GM23338 (cell line): ENCODE measurements at regions not wholly inside any gene's neighbourhood (a gene's known extent, or its start where the extent isn't known, plus 50 kb on each side); places are given as distances from the start of the nearest gene placed in this dataset.

Experiments used
- ATAC-seq: fragments of 200-7000 bp; cut with Tn5 transposase; 3 replicates; pipeline ENCODE4 v1.9.1; 2020
- DNase-seq: peaks from one replicate; pipeline ENCODE4 v3.0.0-alpha.2; 2015; ENCODE audit warnings: low spot score
- H2AFZ ChIP-seq: fragments of 200-600 bp; sonication (generic); 2 replicates; pipeline ENCODE4 v1.8.0; 2016; ENCODE audit warnings: antibody characterized with exemption, mild to moderate bottlenecking, moderate library complexity
- H3F3A ChIP-seq: fragments of 200-600 bp; sonication (generic); replicated peaks from 2 replicates; pipeline ENCODE4 v1.8.0; 2017; ENCODE audit warnings: antibody characterized with exemption, mixed run types, low read depth
- H3K27ac ChIP-seq: fragments of 200-600 bp; sonication (generic); 2 replicates; pipeline ENCODE4 v1.6.1; 2016; ENCODE audit warnings: low read depth
- H3K27me3 ChIP-seq: fragments of 200-600 bp; sonication (generic); 2 replicates; pipeline ENCODE4 v1.8.0; 2016; ENCODE audit warnings: mild to moderate bottlenecking, mixed run types, moderate library complexity; ENCODE audit not compliant: insufficient read depth
- H3K36me3 ChIP-seq: fragments of 200-600 bp; sonication (generic); 2 replicates; pipeline ENCODE4 v1.8.0; 2016; ENCODE audit warnings: mild to moderate bottlenecking; ENCODE audit not compliant: insufficient read depth
- H3K4me1 ChIP-seq: fragments of 200-600 bp; sonication (generic); 2 replicates; pipeline ENCODE4 v1.8.0; 2016; ENCODE audit warnings: mild to moderate bottlenecking, moderate library complexity; ENCODE audit not compliant: insufficient read depth
- H3K4me2 ChIP-seq: fragments of 200-600 bp; sonication (generic); 2 replicates; pipeline ENCODE4 v1.7.1; 2017; ENCODE audit warnings: mixed run types
- H3K4me3 ChIP-seq: fragments of 200-600 bp; sonication (generic); 2 replicates; pipeline ENCODE4 v1.6.1; 2016; ENCODE audit warnings: mixed run types
- H3K79me2 ChIP-seq: fragments of 200-600 bp; sonication (generic); replicated peaks from 2 replicates; pipeline ENCODE4 v1.8.0; 2017; ENCODE audit warnings: mild to moderate bottlenecking; ENCODE audit not compliant: insufficient read depth
- H3K9me2 ChIP-seq: fragments of 200-600 bp; sonication (generic); 2 replicates; pipeline ENCODE4 v1.8.0; 2017; ENCODE audit not compliant: insufficient read depth
- H4K20me1 ChIP-seq: fragments of 200-600 bp; sonication (generic); replicated peaks from 2 replicates; pipeline ENCODE4 v1.8.0; 2017; ENCODE audit warnings: mild to moderate bottlenecking; ENCODE audit not compliant: insufficient read depth
- H3K27ac Mint-ChIP-seq: 2 replicates; pipeline ENCODE4 v1.8.0; 2020; ENCODE audit warnings: inconsistent platforms, mild to moderate bottlenecking, moderate library complexity, mixed read lengths
- H3K27me3 Mint-ChIP-seq: 3 replicates; pipeline ENCODE4 v1.8.0; 2022; ENCODE audit warnings: low read depth, mild to moderate bottlenecking, moderate library complexity, mixed read lengths, inconsistent platforms; ENCODE audit not compliant: insufficient read depth, poor library complexity
- H3K36me3 Mint-ChIP-seq: 3 replicates; pipeline ENCODE4 v1.8.0; 2021; ENCODE audit warnings: low read depth, mild to moderate bottlenecking, inconsistent platforms, moderate library complexity, mixed read lengths
- H3K4me1 Mint-ChIP-seq: 3 replicates; pipeline ENCODE4 v1.8.0; 2020; ENCODE audit warnings: mild to moderate bottlenecking, inconsistent platforms, mixed read lengths
- H3K4me3 Mint-ChIP-seq: 3 replicates; pipeline ENCODE4 v1.8.0; 2021; ENCODE audit warnings: moderate library complexity, mild to moderate bottlenecking, inconsistent platforms, mixed read lengths
- H3K9me3 Mint-ChIP-seq: 3 replicates; pipeline ENCODE4 v1.8.0; 2020; ENCODE audit warnings: moderate library complexity, mild to moderate bottlenecking, inconsistent platforms, mixed read lengths
- CREB1 ChIP-seq: fragments of 250-450 bp; sonication (Bioruptor Pico); IDR thresholded peaks from 2 replicates; pipeline ENCODE4 v1.5.0; 2020; ENCODE audit warnings: low read depth, mild to moderate bottlenecking, moderate library complexity
- EZH2 ChIP-seq: fragments of 200-600 bp; sonication (generic); IDR thresholded peaks from one replicate; pipeline ENCODE4 v1.8.0; 2017; ENCODE audit warnings: antibody characterized with exemption, mild to moderate bottlenecking, low read depth; ENCODE audit not compliant: unreplicated experiment
- NANOG ChIP-seq: IDR thresholded peaks from 2 replicates; pipeline ENCODE4 v1.6.1; 2016; ENCODE audit warnings: antibody characterized with exemption, borderline replicate concordance
- STAT1 ChIP-seq: IDR thresholded peaks from one replicate; pipeline ENCODE4 v1.6.1; 2016; ENCODE audit warnings: antibody characterized with exemption; ENCODE audit not compliant: unreplicated experiment
- TF ChIP-seq, protein P1 (sequence below): fragments of 250-450 bp; sonication (Bioruptor Pico); IDR thresholded peaks from 2 replicates; pipeline ENCODE4 v1.5.0; 2020; ENCODE audit warnings: mild to moderate bottlenecking, moderate library complexity
- TF ChIP-seq, protein P2 (sequence below), 2 experiments: fragments of 200-600 bp in 1 of 2; sonication (generic) in 1 of 2; conservative IDR thresholded peaks; 2 replicates each; pipeline versions ENCODE4 v1.5.1 to v1.6.1; 2016 to 2017; ENCODE audit warnings: antibody characterized with exemption in 2 of 2, low read depth in 2 of 2, mild to moderate bottlenecking in 2 of 2, moderate library complexity in 1 of 2
- TF ChIP-seq, protein P3 (sequence below): IDR thresholded peaks from 2 replicates; pipeline ENCODE4 v1.6.1; 2016; ENCODE audit warnings: antibody characterized with exemption

DNA sequence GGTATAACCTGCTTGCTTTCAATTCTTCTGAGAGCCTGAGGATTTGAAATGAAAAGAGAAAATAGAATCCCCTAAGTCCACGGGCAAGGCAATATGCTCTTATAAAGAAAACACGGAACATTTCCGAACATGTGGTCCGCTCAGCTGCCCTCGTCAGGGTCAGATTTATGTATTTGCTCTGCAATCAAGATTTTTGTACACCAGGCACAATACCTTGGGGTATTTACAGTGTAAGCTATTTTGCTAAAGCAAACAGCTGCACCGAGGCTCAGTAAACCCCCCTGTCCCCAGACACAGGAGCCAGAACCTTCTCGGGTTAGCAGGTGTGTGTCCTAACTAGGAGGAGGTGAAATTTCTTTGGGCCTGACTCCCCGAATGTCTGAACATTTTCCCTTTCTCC lies 155.8 kb upstream of the LRIG1 start (continued):
- no peak for TF ChIP-seq NANOG
- TF ChIP-seq, protein P1, sequence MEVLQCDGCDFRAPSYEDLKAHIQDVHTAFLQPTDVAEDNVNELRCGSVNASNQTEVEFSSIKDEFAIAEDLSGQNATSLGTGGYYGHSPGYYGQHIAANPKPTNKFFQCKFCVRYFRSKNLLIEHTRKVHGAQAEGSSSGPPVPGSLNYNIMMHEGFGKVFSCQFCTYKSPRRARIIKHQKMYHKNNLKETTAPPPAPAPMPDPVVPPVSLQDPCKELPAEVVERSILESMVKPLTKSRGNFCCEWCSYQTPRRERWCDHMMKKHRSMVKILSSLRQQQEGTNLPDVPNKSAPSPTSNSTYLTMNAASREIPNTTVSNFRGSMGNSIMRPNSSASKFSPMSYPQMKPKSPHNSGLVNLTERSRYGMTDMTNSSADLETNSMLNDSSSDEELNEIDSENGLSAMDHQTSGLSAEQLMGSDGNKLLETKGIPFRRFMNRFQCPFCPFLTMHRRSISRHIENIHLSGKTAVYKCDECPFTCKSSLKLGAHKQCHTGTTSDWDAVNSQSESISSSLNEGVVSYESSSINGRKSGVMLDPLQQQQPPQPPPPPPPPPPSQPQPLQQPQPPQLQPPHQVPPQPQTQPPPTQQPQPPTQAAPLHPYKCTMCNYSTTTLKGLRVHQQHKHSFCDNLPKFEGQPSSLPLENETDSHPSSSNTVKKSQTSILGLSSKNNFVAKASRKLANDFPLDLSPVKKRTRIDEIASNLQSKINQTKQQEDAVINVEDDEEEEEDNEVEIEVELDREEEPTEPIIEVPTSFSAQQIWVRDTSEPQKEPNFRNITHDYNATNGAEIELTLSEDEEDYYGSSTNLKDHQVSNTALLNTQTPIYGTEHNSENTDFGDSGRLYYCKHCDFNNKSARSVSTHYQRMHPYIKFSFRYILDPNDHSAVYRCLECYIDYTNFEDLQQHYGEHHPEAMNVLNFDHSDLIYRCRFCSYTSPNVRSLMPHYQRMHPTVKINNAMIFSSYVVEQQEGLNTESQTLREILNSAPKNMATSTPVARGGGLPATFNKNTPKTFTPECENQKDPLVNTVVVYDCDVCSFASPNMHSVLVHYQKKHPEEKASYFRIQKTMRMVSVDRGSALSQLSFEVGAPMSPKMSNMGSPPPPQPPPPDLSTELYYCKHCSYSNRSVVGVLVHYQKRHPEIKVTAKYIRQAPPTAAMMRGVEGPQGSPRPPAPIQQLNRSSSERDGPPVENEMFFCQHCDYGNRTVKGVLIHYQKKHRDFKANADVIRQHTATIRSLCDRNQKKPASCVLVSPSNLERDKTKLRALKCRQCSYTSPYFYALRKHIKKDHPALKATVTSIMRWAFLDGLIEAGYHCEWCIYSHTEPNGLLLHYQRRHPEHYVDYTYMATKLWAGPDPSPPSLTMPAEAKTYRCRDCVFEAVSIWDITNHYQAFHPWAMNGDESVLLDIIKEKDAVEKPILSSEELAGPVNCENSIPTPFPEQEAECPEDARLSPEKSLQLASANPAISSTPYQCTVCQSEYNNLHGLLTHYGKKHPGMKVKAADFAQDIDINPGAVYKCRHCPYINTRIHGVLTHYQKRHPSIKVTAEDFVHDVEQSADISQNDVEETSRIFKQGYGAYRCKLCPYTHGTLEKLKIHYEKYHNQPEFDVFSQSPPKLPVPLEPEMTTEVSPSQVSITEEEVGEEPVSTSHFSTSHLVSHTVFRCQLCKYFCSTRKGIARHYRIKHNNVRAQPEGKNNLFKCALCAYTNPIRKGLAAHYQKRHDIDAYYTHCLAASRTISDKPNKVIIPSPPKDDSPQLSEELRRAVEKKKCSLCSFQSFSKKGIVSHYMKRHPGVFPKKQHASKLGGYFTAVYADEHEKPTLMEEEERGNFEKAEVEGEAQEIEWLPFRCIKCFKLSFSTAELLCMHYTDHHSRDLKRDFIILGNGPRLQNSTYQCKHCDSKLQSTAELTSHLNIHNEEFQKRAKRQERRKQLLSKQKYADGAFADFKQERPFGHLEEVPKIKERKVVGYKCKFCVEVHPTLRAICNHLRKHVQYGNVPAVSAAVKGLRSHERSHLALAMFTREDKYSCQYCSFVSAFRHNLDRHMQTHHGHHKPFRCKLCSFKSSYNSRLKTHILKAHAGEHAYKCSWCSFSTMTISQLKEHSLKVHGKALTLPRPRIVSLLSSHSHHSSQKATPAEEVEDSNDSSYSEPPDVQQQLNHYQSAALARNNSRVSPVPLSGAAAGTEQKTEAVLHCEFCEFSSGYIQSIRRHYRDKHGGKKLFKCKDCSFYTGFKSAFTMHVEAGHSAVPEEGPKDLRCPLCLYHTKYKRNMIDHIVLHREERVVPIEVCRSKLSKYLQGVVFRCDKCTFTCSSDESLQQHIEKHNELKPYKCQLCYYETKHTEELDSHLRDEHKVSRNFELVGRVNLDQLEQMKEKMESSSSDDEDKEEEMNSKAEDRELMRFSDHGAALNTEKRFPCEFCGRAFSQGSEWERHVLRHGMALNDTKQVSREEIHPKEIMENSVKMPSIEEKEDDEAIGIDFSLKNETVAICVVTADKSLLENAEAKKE (CRISPR knock-in tag): no peak
- TF ChIP-seq, protein P2, sequence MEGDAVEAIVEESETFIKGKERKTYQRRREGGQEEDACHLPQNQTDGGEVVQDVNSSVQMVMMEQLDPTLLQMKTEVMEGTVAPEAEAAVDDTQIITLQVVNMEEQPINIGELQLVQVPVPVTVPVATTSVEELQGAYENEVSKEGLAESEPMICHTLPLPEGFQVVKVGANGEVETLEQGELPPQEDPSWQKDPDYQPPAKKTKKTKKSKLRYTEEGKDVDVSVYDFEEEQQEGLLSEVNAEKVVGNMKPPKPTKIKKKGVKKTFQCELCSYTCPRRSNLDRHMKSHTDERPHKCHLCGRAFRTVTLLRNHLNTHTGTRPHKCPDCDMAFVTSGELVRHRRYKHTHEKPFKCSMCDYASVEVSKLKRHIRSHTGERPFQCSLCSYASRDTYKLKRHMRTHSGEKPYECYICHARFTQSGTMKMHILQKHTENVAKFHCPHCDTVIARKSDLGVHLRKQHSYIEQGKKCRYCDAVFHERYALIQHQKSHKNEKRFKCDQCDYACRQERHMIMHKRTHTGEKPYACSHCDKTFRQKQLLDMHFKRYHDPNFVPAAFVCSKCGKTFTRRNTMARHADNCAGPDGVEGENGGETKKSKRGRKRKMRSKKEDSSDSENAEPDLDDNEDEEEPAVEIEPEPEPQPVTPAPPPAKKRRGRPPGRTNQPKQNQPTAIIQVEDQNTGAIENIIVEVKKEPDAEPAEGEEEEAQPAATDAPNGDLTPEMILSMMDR (conservative IDR thresholded peaks at IDR 0.05; ENCODE audit: low read depth in 2 of 2): no peak
- no peak for TF ChIP-seq STAT1

DNA sequence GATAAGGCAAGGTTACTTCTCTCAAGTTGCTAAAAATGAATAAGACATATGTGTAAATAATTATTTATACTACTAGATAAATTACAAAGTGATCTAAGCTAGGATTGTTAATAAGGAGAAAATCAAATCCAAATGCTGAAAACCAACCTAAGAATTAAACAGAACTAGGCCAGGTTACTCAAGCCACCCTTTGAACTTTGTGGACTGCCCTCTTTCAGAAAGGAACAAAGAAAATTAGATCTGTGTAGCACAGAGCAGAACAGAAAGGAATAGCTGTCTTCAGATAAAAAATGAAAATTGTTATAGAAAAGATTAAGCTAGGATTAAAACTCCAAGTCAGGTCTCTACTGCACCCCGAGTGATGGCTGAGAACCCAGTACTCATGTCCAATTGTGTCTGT lies 158.2 kb upstream of the LRIG1 start:
- H3K27ac ChIP-seq: no peak overlapping the region
- H3K4me3 ChIP-seq: no peak overlapping the region
- Mint-ChIP-seq H3K9me3 (no peaks in the 10 kb centered on the region), H3K36me3 (no peaks in the 10 kb centered on the region), H3K4me3 (no peak overlapping the region), H3K27ac (no peak overlapping the region), H3K4me1 (peaks cover 17% of the 10 kb centered on the region; the same call in 2 of the 3 replicates), H3K27me3 (peaks cover 3% of the 10 kb centered on the region)
- ATAC-seq (no peak), DNase-seq (no peak)
- H3K4me1 ChIP-seq: peaks cover 3% of the 10 kb centered on the region; the same call in 1 of the 2 replicates
- no peaks in the 10 kb centered on the region for H3K36me3 ChIP-seq
- H3K27me3 ChIP-seq: no peaks in the 10 kb centered on the region
- no peaks in the 10 kb centered on the region; the same call in 1 of the 2 replicates for H3K9me2 ChIP-seq
- no peaks in the 10 kb centered on the region for H3K79me2 ChIP-seq
- no peak overlapping the region for H3K4me2 ChIP-seq
- H4K20me1 ChIP-seq: no peaks in the 10 kb centered on the region; the same call in 1 of the 2 replicates
- no peaks in the 10 kb centered on the region for H3F3A ChIP-seq
- H2AFZ ChIP-seq: no peak overlapping the region; the same call in 1 of the 2 replicates
- TF ChIP-seq EZH2: no peak
- TF ChIP-seq, protein P1 (CRISPR knock-in tag): no peak
- TF ChIP-seq CREB1 (CRISPR knock-in tag): no peak
- TF ChIP-seq, protein P3, sequence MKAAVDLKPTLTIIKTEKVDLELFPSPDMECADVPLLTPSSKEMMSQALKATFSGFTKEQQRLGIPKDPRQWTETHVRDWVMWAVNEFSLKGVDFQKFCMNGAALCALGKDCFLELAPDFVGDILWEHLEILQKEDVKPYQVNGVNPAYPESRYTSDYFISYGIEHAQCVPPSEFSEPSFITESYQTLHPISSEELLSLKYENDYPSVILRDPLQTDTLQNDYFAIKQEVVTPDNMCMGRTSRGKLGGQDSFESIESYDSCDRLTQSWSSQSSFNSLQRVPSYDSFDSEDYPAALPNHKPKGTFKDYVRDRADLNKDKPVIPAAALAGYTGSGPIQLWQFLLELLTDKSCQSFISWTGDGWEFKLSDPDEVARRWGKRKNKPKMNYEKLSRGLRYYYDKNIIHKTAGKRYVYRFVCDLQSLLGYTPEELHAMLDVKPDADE: no peak
